ENCODE measurements at regions not wholly inside any gene's neighbourhood (a gene's known extent, or its start where the extent isn't known, plus 50 kb on each side); places are given as distances from the start of the nearest gene placed in this dataset.

DNA sequence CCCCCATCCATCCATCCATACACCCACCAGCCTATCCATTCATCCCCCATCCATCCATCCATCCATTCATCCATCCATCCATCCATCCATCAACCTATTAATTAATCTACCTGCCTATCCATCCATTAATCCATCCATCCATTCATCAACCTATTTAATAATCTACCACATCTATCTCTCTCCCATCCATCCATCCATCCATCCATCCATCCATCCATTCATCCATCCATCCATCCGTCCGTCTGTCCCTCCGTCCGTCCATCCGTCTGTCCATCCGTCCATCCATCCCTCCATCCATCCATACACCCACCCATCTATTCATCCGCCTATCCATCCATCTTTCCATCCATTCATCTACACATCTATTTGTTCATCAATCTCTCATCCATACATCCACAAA, 205.3 kb downstream of the VRK1 start:
- no peak for DNase-seq (ENCODE audit: low spot score)
- TF ChIP-seq, protein P1, sequence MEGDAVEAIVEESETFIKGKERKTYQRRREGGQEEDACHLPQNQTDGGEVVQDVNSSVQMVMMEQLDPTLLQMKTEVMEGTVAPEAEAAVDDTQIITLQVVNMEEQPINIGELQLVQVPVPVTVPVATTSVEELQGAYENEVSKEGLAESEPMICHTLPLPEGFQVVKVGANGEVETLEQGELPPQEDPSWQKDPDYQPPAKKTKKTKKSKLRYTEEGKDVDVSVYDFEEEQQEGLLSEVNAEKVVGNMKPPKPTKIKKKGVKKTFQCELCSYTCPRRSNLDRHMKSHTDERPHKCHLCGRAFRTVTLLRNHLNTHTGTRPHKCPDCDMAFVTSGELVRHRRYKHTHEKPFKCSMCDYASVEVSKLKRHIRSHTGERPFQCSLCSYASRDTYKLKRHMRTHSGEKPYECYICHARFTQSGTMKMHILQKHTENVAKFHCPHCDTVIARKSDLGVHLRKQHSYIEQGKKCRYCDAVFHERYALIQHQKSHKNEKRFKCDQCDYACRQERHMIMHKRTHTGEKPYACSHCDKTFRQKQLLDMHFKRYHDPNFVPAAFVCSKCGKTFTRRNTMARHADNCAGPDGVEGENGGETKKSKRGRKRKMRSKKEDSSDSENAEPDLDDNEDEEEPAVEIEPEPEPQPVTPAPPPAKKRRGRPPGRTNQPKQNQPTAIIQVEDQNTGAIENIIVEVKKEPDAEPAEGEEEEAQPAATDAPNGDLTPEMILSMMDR (IDR thresholded peaks at IDR 0.05; ENCODE audit: borderline replicate concordance, control extremely low read depth, extremely low read depth, insufficient read depth, missing control alignments), result no peak
- in situ Hi-C loops (cut with MboI; ENCODE audit: low sequenced_read_pairs, unreplicated experiment), result no loop called here

DNA sequence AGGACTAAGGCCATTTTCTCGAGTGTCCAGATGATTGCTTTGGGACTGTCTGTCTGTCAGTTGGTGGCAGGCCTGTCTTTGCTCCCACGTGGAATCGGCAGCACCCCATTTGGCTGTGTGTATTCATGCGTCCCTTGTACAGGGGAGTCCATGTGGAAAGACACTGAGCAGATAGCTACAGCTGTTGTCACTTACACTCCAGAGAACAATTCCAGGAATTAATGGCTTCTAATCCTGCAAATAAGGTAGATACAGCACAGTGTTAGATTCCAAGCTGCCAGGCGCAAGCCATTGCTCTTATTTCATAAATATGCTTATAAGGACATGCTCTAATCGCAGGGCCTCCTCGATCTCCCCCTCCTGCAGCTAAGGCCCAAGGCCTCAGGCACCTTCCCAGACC, 208.8 kb downstream of the VRK1 start:
- TF ChIP-seq, protein P1 (IDR thresholded peaks at IDR 0.05; ENCODE audit: borderline replicate concordance, control extremely low read depth, extremely low read depth, insufficient read depth, missing control alignments), result no peak
- in situ Hi-C loops (cut with MboI; ENCODE audit: low sequenced_read_pairs, unreplicated experiment), result no loop called here
- no peak for DNase-seq (ENCODE audit: low spot score)

DNA sequence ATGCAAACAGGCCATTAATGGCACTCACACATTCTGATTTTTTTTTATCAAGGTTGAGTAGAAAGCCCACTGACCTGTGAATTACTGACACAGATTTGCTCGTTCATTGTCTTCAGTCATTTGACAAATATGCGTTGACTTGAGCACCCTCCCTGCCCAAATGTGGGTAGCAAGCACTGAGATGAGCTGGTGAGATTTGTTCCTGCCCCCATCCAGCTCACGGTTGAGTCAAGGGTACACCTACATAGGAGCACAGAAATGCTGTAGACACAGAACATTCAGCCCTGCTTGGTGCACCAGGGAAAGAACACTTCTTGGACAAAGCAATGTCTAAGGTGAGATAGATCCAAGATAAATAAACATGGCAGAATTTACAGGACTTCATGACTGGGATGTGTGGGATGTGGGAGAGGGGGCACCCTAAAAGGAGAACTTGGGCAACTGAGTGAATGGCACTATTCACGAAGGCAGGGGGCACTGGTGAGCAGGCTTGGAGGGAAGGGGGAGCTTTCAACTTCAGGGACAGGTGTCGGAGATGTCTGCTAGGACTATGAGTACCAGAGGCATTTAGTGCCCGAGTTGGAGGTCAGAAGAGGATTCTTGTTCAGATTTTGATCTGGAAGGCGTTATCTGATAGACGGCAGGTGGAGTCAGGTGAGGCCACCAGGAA, 213.4 kb downstream of the VRK1 start:
- in situ Hi-C loops (cut with MboI; ENCODE audit: low sequenced_read_pairs, unreplicated experiment), result no loop called here
- DNase-seq (ENCODE audit: low spot score), result no peak

DNA sequence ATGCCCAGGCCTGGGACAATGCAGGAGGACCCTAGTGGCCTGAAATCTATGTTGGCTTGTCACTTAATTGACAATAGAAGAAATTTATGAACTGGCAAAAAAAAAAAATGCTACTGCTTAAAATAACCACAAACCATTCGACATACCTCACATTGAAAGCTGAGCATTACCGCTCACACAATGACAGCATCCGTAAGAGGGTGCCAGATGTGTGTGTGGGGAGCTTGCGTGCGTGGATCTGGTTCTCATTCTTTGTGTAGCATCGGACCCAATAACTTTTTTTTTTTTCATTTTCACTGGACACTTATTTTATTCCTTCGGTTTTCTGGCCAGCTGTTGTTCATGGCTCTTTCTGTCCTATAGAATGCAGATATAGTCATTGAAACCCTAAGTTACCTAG, 216.7 kb downstream of the VRK1 start:
- in situ Hi-C loops (cut with MboI; ENCODE audit: low sequenced_read_pairs, unreplicated experiment), result no loop called here
- TF ChIP-seq, protein P1 (IDR thresholded peaks at IDR 0.05; ENCODE audit: borderline replicate concordance, control extremely low read depth, extremely low read depth, insufficient read depth, missing control alignments), result no peak
- no peak for DNase-seq (ENCODE audit: low spot score)

More for the DNA sequence above, 213.4 kb downstream of the VRK1 start:
- TF ChIP-seq, protein P1 (IDR thresholded peaks at IDR 0.05; ENCODE audit: borderline replicate concordance, control extremely low read depth, extremely low read depth, insufficient read depth, missing control alignments), result peak; percentile 6

DNA sequence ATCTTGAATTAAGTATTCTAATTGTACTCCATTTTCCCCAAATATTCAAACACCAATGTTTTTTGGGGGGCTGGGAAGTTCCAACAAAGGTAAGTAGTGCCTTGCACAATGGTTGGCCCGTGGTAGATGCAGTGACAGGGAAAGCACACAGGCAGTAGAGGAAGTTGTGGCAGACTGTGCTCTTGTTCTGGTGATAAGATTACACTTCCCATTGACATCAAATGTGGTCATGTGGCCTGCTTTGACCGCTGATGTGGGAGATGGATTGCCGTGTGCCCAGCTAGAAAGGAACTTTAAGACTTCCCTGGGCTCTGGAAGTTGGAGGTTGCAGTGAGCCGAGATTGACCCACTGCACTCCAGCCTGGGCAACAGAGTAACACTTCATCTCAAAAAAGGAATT, 223.8 kb downstream of the VRK1 start:
- in situ Hi-C loops (cut with MboI; ENCODE audit: low sequenced_read_pairs, unreplicated experiment), result no loop called here
- no peak for DNase-seq (ENCODE audit: low spot score)
- TF ChIP-seq, protein P1 (IDR thresholded peaks at IDR 0.05; ENCODE audit: borderline replicate concordance, control extremely low read depth, extremely low read depth, insufficient read depth, missing control alignments), result no peak

DNA sequence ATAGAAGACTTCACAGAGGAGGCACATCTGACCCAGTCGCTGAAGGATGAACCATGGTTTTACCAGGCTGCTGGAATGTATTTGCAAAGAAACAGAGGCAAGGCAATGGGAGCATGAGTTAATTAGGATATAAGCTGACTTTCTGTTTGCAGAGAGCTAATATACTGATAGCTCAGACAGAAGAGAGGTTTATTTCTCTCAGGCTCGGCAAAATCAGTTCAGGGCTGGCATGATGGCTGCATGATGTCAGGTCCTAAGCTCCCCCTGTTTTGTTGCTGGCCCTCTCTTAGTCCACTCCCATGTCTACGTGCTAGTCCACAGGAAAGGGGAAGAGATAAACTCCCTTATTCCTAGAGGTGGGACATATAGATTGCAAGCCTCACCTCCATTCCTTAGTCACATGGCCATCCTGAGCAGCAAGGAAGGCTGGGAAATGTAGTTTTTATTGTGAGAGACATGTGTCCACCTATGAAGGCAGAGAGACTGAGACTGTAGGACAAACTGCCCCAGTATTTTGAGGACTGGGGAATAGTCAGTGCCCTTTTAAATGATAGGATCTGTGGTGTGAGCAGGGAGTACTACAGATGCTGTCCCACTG, 224.5 kb downstream of the VRK1 start:
- in situ Hi-C loops (cut with MboI; ENCODE audit: low sequenced_read_pairs, unreplicated experiment), result no loop called here
- no peak for DNase-seq (ENCODE audit: low spot score)

More for the DNA sequence above, 224.5 kb downstream of the VRK1 start:
- TF ChIP-seq, protein P1 (IDR thresholded peaks at IDR 0.05; ENCODE audit: borderline replicate concordance, control extremely low read depth, extremely low read depth, insufficient read depth, missing control alignments), result no peak
